ENCODE measurements at regions not wholly inside any gene's neighbourhood (a gene's known extent, or its start where the extent isn't known, plus 50 kb on each side); places are given as distances from the start of the nearest gene placed in this dataset.

DNA sequence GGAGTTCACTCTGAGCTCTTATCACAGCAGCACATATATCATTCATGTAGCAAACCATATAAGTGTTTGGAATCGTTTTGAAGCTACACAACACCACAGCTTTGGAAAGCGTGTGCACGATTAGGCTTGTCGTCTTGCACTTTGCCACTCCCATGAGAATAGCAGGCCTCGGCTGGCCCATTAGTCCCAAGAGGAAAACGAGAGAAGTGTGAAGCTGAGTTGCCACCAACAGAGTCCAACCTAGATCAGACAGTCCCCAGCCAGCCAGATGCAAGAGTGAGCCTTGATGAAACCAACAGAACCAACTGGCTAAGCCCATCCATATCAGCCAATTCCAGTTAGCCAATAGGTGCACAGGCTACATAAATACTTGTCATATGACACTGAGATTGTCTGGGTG is 238.4 kb downstream of the C1orf94 start:
- Histone ChIP-seq H3K27me3 (ENCODE audit: insufficient read depth in 3 of 3, low read length in 2 of 3) (peaks cover 0 to 12% (median 4%) of the 10 kb centered on the region in 3 donors), H3K4me1 (no peaks in the 10 kb centered on the region), H3K9me3 (no peaks in the 10 kb centered on the region), H3K27ac (no peak overlapping the region), H3K36me3 (ENCODE audit: insufficient read depth in 1 of 2, low read depth in 1 of 2) (no peaks in the 10 kb centered on the region), H3K4me3 (no peak overlapping the region)
- 69 to 74% (median 71%) methylated on average over 6 of the region's 6 CpGs for WGBS, 3 donors
- no peak for DNase-seq
- no peak for ATAC-seq
- TF ChIP-seq CTCF (IDR thresholded peaks at IDR 0.05), result no peak
- intact Hi-C loops (cut with DNase I), result no loop called here

- intact Hi-C loops (cut with DNase I), result no loop called here
- DNase-seq, result no peak
- Histone ChIP-seq H3K27ac (no peak overlapping the region), H3K4me3 (no peak overlapping the region), H3K36me3 (ENCODE audit: insufficient read depth in 1 of 2, low read depth in 1 of 2) (no peaks in the 10 kb centered on the region), H3K27me3 (ENCODE audit: insufficient read depth in 3 of 3, low read length in 2 of 3) (peaks cover 0 to 12% (median 5%) of the 10 kb centered on the region in 3 donors), H3K4me1 (no peaks in the 10 kb centered on the region), H3K9me3 (no peaks in the 10 kb centered on the region)
- 76 to 91% (median 86%) methylated on average over 3 of the region's 3 CpGs for WGBS, 3 donors
- ATAC-seq, result no peak
- no peak for TF ChIP-seq CTCF (IDR thresholded peaks at IDR 0.05)
Measured at GRCh38 chr1:34418166-34418565, 241.5 kb downstream of the C1orf94 start.

- Histone ChIP-seq H3K27me3 (ENCODE audit: insufficient read depth in 3 of 3, low read length in 2 of 3) (peaks cover 0 to 12% (median 5%) of the 10 kb centered on the region in 3 donors), H3K4me3 (no peak overlapping the region), H3K4me1 (no peaks in the 10 kb centered on the region), H3K27ac (no peak overlapping the region), H3K9me3 (no peaks in the 10 kb centered on the region), H3K36me3 (ENCODE audit: insufficient read depth in 1 of 2, low read depth in 1 of 2) (no peaks in the 10 kb centered on the region)
- intact Hi-C loops (cut with DNase I), result no loop called here
- no peak for TF ChIP-seq CTCF (IDR thresholded peaks at IDR 0.05)
- ATAC-seq, result no peak
- WGBS, 3 donors, result 19 to 22% (median 20%) methylated on average over 5 of the region's 5 CpGs
- no peak for DNase-seq
Measured at GRCh38 chr1:34419663-34420136, 243.0 kb downstream of the C1orf94 start.

GRCh38 chr1:34425046-34425445 is 248.3 kb downstream of the C1orf94 start:
- DNase-seq (no peak), ATAC-seq (no peak)
- Histone ChIP-seq H3K27me3 (ENCODE audit: insufficient read depth in 3 of 3, low read length in 2 of 3) (peaks cover 0 to 2% (median 0%) of the 10 kb centered on the region in 3 donors), H3K4me3 (no peak overlapping the region), H3K9me3 (no peaks in the 10 kb centered on the region), H3K4me1 (no peaks in the 10 kb centered on the region), H3K27ac (no peak overlapping the region), H3K36me3 (ENCODE audit: insufficient read depth in 1 of 2, low read depth in 1 of 2) (no peaks in the 10 kb centered on the region)
- intact Hi-C loops (cut with DNase I), result no loop called here
- WGBS, 3 donors, result 80 to 90% (median 83%) methylated on average over 5 of the region's 5 CpGs
- TF ChIP-seq CTCF (IDR thresholded peaks at IDR 0.05), result no peak

DNA sequence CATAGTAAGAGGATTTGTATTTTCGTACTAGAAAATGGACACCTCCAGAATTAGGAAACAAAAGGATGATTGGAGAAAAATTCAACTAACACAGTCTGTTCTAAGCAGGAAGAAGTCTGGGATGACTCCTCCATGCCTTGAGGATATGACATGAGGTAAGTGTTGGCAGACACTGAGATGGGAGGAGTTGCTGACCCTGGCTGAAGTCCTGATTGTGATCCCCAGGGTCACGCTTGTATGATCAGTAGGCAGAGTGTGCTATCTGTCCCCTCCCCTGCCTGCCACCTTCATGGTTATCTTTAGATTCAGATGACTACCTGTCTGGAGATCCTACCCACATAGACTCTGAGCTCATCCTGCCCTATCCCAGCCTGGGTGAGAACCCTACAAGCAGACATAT is 249.1 kb downstream of the C1orf94 start:
- Histone ChIP-seq H3K4me1 (no peaks in the 10 kb centered on the region), H3K27me3 (ENCODE audit: insufficient read depth in 3 of 3, low read length in 2 of 3) (peaks cover 0 to 2% (median 0%) of the 10 kb centered on the region in 3 donors), H3K4me3 (no peak overlapping the region), H3K36me3 (ENCODE audit: insufficient read depth in 1 of 2, low read depth in 1 of 2) (no peaks in the 10 kb centered on the region), H3K9me3 (no peaks in the 10 kb centered on the region), H3K27ac (no peak overlapping the region)
- intact Hi-C loops (cut with DNase I), result no loop called here
- no peak for TF ChIP-seq CTCF (IDR thresholded peaks at IDR 0.05)
- no peak for DNase-seq
- WGBS, 3 donors, result 30 to 57% (median 47%) methylated on average over 2 of the region's 2 CpGs
- no peak for ATAC-seq
